Suprapubic skin (tissue), 4 donors: ENCODE measurements at regions not wholly inside any gene's neighbourhood (a gene's known extent, or its start where the extent isn't known, plus 50 kb on each side); places are given as distances from the start of the nearest gene placed in this dataset.

Experiments
- EP300 ChIP-seq: sonication (generic); formaldehyde crosslinking; IDR thresholded peaks from one replicate; pipeline ENCODE4 v1.6.1; 2017; ENCODE audit warnings: antibody characterized with exemption
- POLR2AphosphoS5 ChIP-seq, 3 donors: sonication (generic); formaldehyde crosslinking; IDR thresholded peaks; one replicate each; pipeline ENCODE4 v1.6.1; 2017; ENCODE audit warnings: antibody characterized with exemption in 3 of 3
- TF ChIP-seq, protein P1 (sequence below), 2 donors: fragments of 200-600 bp in 1 of 2; fragments of 450-650 bp in 1 of 2; sonication (generic) in 1 of 2; IDR thresholded peaks; one replicate each; pipeline ENCODE4 v1.5.1; 2016 to 2019; ENCODE audit warnings: antibody characterized with exemption in 2 of 2, mild to moderate bottlenecking in 1 of 2, moderate library complexity in 1 of 2

DNA sequence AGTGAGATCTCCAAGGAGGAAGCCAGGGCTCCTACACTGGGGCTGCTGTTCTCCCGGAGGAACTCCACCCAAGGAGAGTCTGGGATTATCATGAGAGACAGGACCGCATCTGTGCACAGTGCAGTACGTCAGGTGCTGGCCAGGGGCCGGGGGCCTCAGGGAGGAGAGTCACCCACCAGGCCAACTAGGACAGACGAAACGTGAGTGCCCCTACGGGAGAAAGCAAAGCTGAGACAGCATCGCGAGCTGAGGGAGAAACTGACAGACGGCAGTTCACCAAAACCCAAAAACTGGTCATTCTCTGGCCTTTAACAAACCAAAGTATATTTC, 273.4 kb downstream of the BRD1 start:
- TF ChIP-seq EP300 (no peak), POLR2AphosphoS5 (IDR thresholded peaks at IDR 0.05) (no peak)
- TF ChIP-seq, protein P1, sequence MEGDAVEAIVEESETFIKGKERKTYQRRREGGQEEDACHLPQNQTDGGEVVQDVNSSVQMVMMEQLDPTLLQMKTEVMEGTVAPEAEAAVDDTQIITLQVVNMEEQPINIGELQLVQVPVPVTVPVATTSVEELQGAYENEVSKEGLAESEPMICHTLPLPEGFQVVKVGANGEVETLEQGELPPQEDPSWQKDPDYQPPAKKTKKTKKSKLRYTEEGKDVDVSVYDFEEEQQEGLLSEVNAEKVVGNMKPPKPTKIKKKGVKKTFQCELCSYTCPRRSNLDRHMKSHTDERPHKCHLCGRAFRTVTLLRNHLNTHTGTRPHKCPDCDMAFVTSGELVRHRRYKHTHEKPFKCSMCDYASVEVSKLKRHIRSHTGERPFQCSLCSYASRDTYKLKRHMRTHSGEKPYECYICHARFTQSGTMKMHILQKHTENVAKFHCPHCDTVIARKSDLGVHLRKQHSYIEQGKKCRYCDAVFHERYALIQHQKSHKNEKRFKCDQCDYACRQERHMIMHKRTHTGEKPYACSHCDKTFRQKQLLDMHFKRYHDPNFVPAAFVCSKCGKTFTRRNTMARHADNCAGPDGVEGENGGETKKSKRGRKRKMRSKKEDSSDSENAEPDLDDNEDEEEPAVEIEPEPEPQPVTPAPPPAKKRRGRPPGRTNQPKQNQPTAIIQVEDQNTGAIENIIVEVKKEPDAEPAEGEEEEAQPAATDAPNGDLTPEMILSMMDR (IDR thresholded peaks at IDR 0.05), result no peak
